ENCODE measurements at regions not wholly inside any gene's neighbourhood (a gene's known extent, or its start where the extent isn't known, plus 50 kb on each side); places are given as distances from the start of the nearest gene placed in this dataset.

- TF ChIP-seq TAF1 (IDR thresholded peaks at IDR 0.05; ENCODE audit: control insufficient read depth, extremely low read depth, insufficient read depth, low read length, severe bottlenecking) (no peak), ATF3 (IDR thresholded peaks at IDR 0.05) (no peak), ATF3 (CRISPR knock-in tag; conservative IDR thresholded peaks at IDR 0.05) (no peak), ZNF449 (CRISPR knock-in tag; IDR thresholded peaks at IDR 0.05) (no peak), POLR2AphosphoS5 (IDR thresholded peaks at IDR 0.05; ENCODE audit: control insufficient read depth, insufficient read depth, low read depth, low read length) (no peak), E2F8 (IDR thresholded peaks at IDR 0.05; ENCODE audit: low read depth, partially characterized antibody) (no peak), MAFK (IDR thresholded peaks at IDR 0.05; ENCODE audit: low read length) (no peak), RNF219 (CRISPR knock-in tag; IDR thresholded peaks at IDR 0.05) (no peak)
Measured at GRCh38 chr10:113259576-113260226, 293.2 kb upstream of the HABP2 start.

All from K562 (cell line).